ENCODE measurements at regions not wholly inside any gene's neighbourhood (a gene's known extent, or its start where the extent isn't known, plus 50 kb on each side); places are given as distances from the start of the nearest gene placed in this dataset.

GRCh38 chr6:56699066-56699654, 56.5 kb upstream of the DST start:
- no peak for TF ChIP-seq GATA2 (IDR thresholded peaks at IDR 0.05; ENCODE audit: low read depth, low read length)
- TF ChIP-seq GATA3 (IDR thresholded peaks at IDR 0.05; ENCODE audit: low read depth, low read length), result no peak

DNA sequence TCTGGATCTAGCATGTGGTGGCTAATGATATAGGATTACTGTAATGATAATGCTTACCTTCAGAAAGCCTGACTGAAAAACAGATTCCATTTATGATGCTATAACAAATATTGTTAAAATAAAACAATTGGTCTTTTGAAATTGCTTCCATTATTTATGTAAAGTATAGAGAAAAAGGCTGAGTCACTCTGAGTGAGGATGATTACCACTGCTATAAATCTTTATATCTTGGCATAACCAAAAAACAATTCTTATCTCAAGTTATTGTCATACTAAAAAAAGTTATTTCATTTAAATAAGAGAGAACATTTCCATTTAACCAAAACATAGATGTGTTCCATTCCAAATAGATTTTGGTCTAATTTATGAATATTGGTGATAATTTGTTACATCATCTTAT, 53.0 kb upstream of the DST start:
- TF ChIP-seq GATA3 (IDR thresholded peaks at IDR 0.05; ENCODE audit: low read depth, low read length) (no peak), GATA2 (IDR thresholded peaks at IDR 0.05; ENCODE audit: low read depth, low read length) (no peak)

GRCh38 chr6:56694002-56694401, 51.3 kb upstream of the DST start:
- no peak for TF ChIP-seq GATA2 (IDR thresholded peaks at IDR 0.05; ENCODE audit: low read depth, low read length)
- no peak for TF ChIP-seq GATA3 (IDR thresholded peaks at IDR 0.05; ENCODE audit: low read depth, low read length)

GRCh38 chr6:56693246-56693607, 50.5 kb upstream of the DST start:
- TF ChIP-seq GATA2 (IDR thresholded peaks at IDR 0.05; ENCODE audit: low read depth, low read length) (no peak), GATA3 (IDR thresholded peaks at IDR 0.05; ENCODE audit: low read depth, low read length) (no peak)

- TF ChIP-seq GATA2 (IDR thresholded peaks at IDR 0.05; ENCODE audit: low read depth, low read length) (no peak), GATA3 (IDR thresholded peaks at IDR 0.05; ENCODE audit: low read depth, low read length) (no peak)
These were observed 50.0 kb upstream of the DST start for GRCh38 chr6:56692523-56693245.
